ENCODE measurements at regions not wholly inside any gene's neighbourhood (a gene's known extent, or its start where the extent isn't known, plus 50 kb on each side); places are given as distances from the start of the nearest gene placed in this dataset.

DNA sequence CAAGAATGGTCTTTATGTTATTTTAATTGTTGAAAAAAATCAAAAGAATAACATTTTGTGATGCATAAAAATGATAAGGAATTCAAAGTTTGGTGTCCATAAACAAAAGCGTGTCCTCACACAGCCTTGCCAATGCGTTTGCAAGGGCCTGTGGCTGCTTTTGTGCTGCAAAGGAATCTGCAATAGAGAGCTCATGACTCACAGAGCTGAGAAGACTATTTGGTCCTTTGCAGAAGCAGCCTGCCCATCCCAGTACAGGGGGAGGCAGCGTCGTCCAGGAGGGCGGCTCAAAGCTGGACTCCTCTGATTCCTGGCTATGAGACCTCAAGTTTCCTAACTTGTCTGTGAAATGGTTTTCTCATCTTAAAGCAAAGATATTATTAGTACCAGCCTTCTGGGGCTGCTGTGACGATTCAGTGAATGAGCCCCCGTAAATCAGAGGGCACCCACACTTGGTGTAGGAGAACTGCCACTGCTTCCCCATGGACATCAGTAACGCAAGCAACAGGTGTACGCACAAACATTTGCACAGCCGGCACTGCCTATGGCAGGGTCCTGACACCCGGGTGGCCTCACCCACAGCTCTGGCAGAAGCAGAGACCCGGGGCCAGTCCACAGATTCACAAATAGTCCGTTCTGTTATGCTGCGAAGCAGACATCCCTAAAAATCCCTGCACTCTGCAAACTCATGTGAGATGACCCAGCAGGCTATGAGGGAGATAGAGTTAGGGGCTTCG lies 70.6 kb upstream of the ASAP2 start:
- TF ChIP-seq, protein P1, sequence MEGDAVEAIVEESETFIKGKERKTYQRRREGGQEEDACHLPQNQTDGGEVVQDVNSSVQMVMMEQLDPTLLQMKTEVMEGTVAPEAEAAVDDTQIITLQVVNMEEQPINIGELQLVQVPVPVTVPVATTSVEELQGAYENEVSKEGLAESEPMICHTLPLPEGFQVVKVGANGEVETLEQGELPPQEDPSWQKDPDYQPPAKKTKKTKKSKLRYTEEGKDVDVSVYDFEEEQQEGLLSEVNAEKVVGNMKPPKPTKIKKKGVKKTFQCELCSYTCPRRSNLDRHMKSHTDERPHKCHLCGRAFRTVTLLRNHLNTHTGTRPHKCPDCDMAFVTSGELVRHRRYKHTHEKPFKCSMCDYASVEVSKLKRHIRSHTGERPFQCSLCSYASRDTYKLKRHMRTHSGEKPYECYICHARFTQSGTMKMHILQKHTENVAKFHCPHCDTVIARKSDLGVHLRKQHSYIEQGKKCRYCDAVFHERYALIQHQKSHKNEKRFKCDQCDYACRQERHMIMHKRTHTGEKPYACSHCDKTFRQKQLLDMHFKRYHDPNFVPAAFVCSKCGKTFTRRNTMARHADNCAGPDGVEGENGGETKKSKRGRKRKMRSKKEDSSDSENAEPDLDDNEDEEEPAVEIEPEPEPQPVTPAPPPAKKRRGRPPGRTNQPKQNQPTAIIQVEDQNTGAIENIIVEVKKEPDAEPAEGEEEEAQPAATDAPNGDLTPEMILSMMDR (IDR thresholded peaks at IDR 0.05; ENCODE audit: insufficient read depth, low read length, poor library complexity, severe bottlenecking) = no peak
- no peak for TF ChIP-seq EZH2phosphoT487 (conservative IDR thresholded peaks at IDR 0.05; ENCODE audit: low read length)
